ENCODE measurements at regions not wholly inside any gene's neighbourhood (a gene's known extent, or its start where the extent isn't known, plus 50 kb on each side); places are given as distances from the start of the nearest gene placed in this dataset.

- no peak for TF ChIP-seq CTCF (IDR thresholded peaks at IDR 0.05; ENCODE audit: low read depth, low read length, missing control alignments)
- DNase-seq (ENCODE audit: low read depth) = no peak
- H3K4me3 ChIP-seq (ENCODE audit: low read depth, low read length) = no peak overlapping the region
These were observed 60.3 kb downstream of the SEC61B start for GRCh38 chr9:99282406-99282805.

- no peak overlapping the region for H3K4me3 ChIP-seq (ENCODE audit: low read depth, low read length)
- no peak for DNase-seq (ENCODE audit: low read depth)
- no peak for TF ChIP-seq CTCF (IDR thresholded peaks at IDR 0.05; ENCODE audit: low read depth, low read length, missing control alignments)
These were observed 63.9 kb downstream of the SEC61B start for GRCh38 chr9:99285965-99286364.

GRCh38 chr9:99286536-99286935, 64.5 kb downstream of the SEC61B start:
- no peak for TF ChIP-seq CTCF (IDR thresholded peaks at IDR 0.05; ENCODE audit: low read depth, low read length, missing control alignments)

GRCh38 chr9:99287641-99288040, 65.6 kb downstream of the SEC61B start:
- H3K4me3 ChIP-seq (ENCODE audit: low read depth, low read length) = no peak overlapping the region
- no peak for TF ChIP-seq CTCF (IDR thresholded peaks at IDR 0.05; ENCODE audit: low read depth, low read length, missing control alignments)
- DNase-seq (ENCODE audit: low read depth) = no peak

More at GRCh38 chr9:99286536-99286935, 64.5 kb downstream of the SEC61B start:
- DNase-seq (ENCODE audit: low read depth) = no peak
- H3K4me3 ChIP-seq (ENCODE audit: low read depth, low read length) = no peak overlapping the region

GRCh38 chr9:99288830-99289229, 66.7 kb downstream of the SEC61B start:
- no peak for DNase-seq (ENCODE audit: low read depth)
- H3K4me3 ChIP-seq (ENCODE audit: low read depth, low read length) = no peak overlapping the region
- TF ChIP-seq CTCF (IDR thresholded peaks at IDR 0.05; ENCODE audit: low read depth, low read length, missing control alignments) = no peak

- no peak for DNase-seq (ENCODE audit: low read depth)
- no peak for TF ChIP-seq CTCF (IDR thresholded peaks at IDR 0.05; ENCODE audit: low read depth, low read length, missing control alignments)
- H3K4me3 ChIP-seq (ENCODE audit: low read depth, low read length) = no peak overlapping the region
These were observed 72.9 kb downstream of the SEC61B start for GRCh38 chr9:99294850-99295461.

GRCh38 chr9:99296291-99296951, 74.3 kb downstream of the SEC61B start:
- DNase-seq (ENCODE audit: low read depth) = no peak
- TF ChIP-seq CTCF (IDR thresholded peaks at IDR 0.05; ENCODE audit: low read depth, low read length, missing control alignments) = no peak
- no peak overlapping the region for H3K4me3 ChIP-seq (ENCODE audit: low read depth, low read length)
